ENCODE measurements at regions not wholly inside any gene's neighbourhood (a gene's known extent, or its start where the extent isn't known, plus 50 kb on each side); places are given as distances from the start of the nearest gene placed in this dataset.

DNA sequence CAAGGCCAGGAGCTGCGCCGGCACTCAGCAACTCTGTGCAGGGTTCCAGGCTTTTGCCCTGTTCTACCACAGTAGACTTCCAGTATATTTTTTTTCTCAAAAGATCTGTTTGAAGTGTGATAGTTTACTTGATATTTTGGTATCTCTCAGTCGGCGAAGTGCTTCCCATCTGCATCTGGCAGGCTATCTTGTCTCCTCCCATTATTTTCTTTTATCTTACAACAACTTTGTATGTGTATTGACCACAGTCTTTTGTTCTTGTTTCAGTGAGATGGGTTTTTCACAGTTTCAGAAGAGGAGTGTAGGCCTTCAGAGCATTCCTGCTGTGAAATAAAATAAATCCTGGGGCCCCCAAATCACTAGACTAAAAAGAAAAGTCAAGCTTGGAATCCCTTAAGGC is 292.9 kb downstream of the PTGER3 start:
- TF ChIP-seq, protein P1, sequence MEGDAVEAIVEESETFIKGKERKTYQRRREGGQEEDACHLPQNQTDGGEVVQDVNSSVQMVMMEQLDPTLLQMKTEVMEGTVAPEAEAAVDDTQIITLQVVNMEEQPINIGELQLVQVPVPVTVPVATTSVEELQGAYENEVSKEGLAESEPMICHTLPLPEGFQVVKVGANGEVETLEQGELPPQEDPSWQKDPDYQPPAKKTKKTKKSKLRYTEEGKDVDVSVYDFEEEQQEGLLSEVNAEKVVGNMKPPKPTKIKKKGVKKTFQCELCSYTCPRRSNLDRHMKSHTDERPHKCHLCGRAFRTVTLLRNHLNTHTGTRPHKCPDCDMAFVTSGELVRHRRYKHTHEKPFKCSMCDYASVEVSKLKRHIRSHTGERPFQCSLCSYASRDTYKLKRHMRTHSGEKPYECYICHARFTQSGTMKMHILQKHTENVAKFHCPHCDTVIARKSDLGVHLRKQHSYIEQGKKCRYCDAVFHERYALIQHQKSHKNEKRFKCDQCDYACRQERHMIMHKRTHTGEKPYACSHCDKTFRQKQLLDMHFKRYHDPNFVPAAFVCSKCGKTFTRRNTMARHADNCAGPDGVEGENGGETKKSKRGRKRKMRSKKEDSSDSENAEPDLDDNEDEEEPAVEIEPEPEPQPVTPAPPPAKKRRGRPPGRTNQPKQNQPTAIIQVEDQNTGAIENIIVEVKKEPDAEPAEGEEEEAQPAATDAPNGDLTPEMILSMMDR (IDR thresholded peaks at IDR 0.05), result no peak
- TF ChIP-seq EP300 (IDR thresholded peaks at IDR 0.05), result no peak
- no peak for TF ChIP-seq POLR2AphosphoS5 (IDR thresholded peaks at IDR 0.05)
- TF ChIP-seq POLR2A (IDR thresholded peaks at IDR 0.05), result no peak

All from sigmoid colon (tissue), 4 donors.